ENCODE measurements at regions not wholly inside any gene's neighbourhood (a gene's known extent, or its start where the extent isn't known, plus 50 kb on each side); places are given as distances from the start of the nearest gene placed in this dataset.
"Not testable (repeated sequence)": the region's sequence is repeated elsewhere in the genome, so short reads cannot be mapped to it uniquely, and the experiment has no call there.

DNA sequence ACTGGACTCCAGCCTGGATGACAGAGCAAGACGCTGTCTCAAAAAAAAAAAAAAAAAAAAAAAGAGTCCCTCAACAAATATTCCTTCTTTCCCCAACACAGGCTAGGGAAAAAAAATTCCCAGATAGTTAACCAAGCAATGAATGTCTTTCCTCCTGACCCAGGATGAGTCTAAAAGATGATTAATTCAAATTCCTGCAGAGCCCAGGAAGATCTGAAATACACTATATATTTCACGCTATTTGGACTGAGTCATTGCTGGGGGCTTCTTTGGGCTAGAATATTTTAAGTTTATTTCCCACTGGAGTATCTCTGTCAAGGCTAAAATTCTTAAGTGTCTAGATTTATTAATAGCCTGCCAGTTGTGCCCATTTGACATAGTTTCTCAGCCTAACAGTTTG, 90.4 kb upstream of the OSBPL11 start:
- TF ChIP-seq CTCF, POLR2A (IDR thresholded peaks at IDR 0.05): not testable (repeated sequence)

Measured in right lobe of liver (tissue), 4 donors.